COLO668 (cell line): ENCODE measurements at regions not wholly inside any gene's neighbourhood (a gene's known extent, or its start where the extent isn't known, plus 50 kb on each side); places are given as distances from the start of the nearest gene placed in this dataset.
A peak's percentile ranks its signal among the peaks of the same experiment; 100 is the strongest.
"Not testable (repeated sequence)": the region's sequence is repeated elsewhere in the genome, so short reads cannot be mapped to it uniquely, and the experiment has no call there.

Source experiments
- DNase-seq: peaks from one replicate; lab custom pipeline; 2025; ENCODE audit not compliant: unreplicated experiment; lab: John Stamatoyannopoulos, UW

GRCh38 chr9:88918537-88918936, 72.7 kb upstream of the S1PR3 start:
- DNase-seq = not testable (repeated sequence)

- no peak for DNase-seq
Measured at GRCh38 chr9:88920645-88921044, 70.6 kb upstream of the S1PR3 start.

DNA sequence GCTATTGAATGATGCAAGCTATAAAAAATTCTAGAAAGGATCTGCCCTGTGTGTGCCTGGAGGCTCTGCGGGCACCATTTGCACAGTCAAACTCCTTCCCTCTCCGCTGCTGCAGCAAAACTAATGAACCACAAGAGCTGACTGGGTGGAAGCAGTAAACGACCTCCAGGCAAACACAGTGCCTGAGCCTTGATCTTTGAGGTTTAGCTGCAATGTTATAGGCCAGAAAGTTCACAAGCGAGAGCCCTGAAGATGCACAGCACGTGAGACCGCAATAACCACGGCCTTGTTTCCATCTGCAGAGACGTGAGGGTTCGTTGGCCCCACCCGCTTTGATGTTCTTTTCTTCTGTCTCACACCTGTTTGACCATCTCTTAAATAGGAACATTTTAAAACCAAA, 69.2 kb upstream of the S1PR3 start:
- no peak for DNase-seq

DNA sequence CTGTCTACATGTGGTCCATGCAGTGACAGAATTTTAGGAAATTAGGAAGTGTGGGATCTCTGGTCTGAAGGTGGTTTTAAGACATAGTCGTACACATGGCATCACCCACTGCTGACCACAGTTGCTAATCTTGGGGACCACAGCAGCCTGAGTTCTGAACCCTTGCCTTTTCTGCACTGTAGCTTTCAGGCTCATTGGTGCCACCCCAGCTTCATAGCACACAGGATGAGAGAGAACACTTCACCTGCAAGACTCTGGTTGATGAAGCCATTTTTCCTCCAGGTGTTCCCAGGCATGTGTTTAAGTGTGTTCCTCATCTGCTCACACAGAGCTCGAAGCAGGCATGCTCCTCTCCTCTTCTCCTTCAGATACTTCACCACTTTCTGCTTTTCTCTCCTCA, 68.2 kb upstream of the S1PR3 start:
- no peak for DNase-seq

DNA sequence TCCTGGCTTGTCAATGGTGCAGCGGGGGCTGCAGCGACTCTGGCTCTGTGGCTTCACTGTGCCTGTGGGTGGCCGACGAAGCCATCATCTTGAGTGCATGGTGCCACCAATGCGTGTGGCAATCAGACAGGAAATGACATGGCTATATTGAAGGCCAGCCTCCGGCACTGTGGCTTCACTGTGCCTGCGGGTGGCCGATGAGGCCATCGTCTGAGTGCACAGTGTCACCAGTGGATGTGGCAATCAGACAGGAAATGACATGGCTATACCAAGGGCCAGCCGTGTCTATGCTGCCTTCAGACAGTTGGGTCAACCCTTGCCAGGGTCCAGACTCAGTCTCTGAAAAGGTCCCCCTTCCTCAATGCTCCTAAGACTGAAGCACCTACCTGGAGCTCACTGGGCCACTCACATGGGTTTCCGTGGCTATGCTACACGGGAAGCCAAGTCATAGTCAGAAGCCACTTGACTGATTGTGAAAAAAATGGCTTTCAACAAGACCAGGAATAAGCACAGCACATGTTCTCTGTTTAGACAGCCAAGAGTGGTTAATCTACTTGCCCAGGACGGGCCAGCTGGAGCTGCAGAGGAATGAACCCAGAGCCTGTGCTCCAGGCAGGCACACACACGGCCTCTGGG, 67.5 kb upstream of the S1PR3 start:
- DNase-seq = no peak

- no peak for DNase-seq
Measured at GRCh38 chr9:88925481-88925880, 65.8 kb upstream of the S1PR3 start.

DNA sequence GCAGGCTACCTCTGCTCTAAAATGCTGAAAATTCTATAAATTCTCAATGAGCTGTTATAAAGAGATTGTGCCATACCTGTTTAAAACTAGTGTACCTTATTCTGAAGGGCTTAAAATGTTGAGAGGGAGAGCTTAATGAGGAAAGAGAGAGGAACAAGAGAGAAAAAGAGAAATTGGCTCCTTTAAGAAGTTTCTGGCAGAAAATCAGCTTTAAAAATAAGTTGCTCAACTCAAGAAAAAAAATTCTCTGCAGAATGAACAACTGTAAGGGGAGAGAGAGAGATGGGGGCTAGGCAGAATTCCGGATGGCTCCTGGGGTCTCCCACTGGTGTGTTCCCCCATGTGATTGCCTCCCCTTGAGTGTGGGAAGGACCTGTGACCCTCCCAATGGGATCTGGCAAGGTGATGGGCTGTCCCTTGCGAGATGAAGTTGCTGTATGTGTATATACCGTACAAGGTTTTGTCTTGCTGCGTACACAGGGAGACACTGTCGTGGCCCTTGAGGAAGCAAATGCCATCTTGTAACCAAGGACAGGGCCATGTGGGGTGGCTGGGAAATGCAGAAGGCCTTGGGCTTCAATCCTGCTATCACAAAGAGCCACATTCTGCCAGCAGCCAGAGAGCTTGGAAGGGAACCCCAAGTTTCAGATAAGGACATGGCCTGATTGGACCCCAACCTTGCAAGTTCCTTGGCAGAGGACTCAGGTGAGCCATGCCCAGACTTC, 64.3 kb upstream of the S1PR3 start:
- no peak for DNase-seq

DNA sequence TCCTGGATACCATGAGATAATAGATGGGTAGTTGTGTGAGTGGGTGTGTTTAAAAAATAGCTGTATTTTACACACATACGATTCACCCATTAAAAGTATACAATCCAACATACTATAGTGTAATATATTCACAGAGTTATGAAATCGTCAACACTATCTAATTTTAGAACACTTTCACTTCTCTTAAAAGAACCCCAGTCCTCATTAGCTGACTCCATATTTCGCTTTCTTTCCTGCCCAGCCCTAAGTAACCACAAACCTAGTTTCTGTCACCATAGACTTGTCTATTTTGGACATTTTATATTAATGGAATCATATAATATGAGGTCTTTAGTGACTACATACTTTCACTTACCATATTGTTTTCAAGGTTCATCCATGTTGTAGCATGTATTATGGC, 63.8 kb upstream of the S1PR3 start:
- DNase-seq = no peak

DNA sequence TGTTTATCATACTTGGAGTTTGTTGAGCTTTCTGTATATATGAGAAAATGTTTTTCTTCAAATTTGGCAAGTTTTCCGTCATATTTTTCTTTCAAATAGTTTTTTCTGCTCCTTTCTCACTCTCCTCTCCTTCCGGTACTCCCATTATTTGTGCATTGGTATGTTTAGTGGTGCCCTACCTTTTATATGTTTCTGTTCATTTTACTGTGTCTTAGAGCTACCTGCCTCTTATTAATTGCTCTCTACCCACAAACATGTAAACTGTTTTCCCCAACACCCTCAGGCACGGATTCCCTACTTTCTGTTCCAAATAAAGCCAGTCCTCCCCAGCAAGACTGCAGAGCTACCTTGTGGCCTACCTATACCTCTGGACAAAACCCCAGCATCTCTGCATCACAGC, 60.6 kb upstream of the S1PR3 start:
- no peak for DNase-seq

- peak; percentile 15 for DNase-seq
Measured at GRCh38 chr9:88932766-88933165, 58.5 kb upstream of the S1PR3 start.

DNA sequence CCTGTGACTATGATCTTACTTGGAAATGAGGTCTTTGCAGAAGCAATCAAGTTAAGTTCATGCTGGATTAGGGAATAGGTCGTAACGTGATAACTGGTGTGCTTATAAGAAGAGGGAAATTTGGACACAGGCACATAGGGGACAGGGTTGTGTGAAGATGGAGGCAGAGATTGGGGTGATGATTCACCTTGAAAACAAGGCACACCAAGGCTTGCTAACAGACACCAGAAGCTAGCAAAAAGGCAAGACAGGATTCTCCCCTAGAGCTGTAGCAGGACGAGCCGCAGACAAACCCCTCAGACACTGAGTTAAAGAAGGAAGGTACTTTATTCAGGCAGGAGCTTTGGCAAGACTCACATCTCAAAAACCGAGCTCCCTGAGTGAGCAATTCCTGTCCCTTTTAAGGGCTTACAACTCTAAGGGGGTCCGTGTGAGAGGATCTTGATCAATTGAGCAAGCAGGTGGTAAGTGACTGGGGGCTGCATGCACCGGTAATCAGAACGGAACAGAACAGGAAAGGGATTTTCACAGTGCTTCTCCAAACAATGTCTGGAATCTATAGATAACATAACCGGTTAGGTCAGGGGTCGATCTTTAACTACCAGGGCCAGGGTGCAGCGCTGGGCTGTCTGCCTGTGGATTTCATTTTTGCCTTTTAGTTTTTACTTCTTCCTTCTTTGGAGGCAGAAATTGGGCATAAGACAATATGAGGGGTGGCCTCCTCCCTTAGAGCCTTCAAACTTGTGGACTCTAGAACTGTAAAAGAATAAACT, 57.5 kb upstream of the S1PR3 start:
- no peak for DNase-seq

- no peak for DNase-seq
Measured at GRCh38 chr9:88934876-88935535, 56.3 kb upstream of the S1PR3 start.

DNA sequence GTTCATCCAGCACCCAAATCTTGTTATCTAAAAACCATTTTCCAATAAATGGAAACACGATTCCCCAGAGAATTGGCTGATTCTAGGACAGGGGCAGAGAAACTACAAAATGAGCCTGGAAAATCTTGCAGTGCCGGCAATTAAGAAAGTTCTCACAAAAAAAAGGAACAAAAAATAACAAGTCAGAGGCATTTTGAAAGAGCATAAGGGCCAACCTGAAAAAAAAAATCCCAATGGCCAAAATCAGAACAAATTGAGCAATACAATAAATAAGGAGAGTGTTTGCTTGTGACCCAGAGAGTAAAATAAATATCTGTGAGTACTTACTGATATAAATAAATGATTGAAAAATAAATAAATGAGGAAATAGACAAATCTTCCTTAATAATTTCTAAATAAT, 55.1 kb upstream of the S1PR3 start:
- DNase-seq = no peak

DNA sequence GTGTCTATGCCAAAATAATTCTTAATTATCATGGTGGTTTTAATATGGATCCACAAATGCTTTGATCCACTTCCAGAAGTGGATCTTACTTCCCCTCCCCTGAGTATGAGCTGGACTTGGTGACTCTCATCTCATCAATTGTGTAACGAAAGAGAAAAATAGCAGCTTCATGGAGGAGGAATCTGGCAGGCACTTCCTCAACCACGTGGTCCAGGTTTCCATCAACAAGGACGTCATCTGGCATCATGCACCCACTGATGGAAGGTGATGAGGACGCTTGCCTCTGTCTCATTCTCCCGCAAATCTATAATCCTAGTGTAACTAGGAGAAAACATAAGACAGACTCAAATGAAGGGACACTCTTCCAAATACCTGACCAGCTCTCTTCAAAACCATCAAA, 54.6 kb upstream of the S1PR3 start:
- DNase-seq = no peak

DNA sequence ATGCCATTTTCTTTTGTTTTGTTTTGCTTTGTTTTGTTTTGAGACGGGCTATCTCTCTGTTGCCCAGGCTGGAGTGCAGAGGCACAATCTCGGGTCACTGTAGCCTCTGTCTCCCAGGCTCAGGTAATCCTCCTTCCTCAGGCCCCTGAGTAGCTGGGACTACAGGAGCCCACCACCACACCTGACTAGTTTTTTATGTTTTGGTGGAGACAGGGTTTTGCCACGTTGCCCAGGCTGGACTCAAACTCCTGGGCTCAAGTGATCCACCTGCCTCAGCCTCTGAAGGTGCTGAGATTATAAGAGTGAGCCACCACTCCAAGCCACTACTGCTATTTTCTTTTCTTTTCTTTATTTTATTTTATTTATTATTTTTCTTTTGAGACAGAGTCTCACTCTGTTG, 54.0 kb upstream of the S1PR3 start:
- DNase-seq = no peak

GRCh38 chr9:88938189-88938588, 53.1 kb upstream of the S1PR3 start:
- DNase-seq = no peak
